T-helper 1 cell (primary cell): ENCODE measurements at regions not wholly inside any gene's neighbourhood (a gene's known extent, or its start where the extent isn't known, plus 50 kb on each side); places are given as distances from the start of the nearest gene placed in this dataset.
"Not testable (repeated sequence)": the region's sequence is repeated elsewhere in the genome, so short reads cannot be mapped to it uniquely, and the experiment has no call there.

Source experiments
- DNase-seq, 5 donors: peaks; one replicate each; pipeline ENCODE4 v3.0.0-alpha.2; 2012 to 2020

- not testable (repeated sequence) for DNase-seq
These were observed 129.6 kb downstream of the TNFRSF13B start for GRCh38 chr17:16842346-16842745.

- not testable (repeated sequence) for DNase-seq
These were observed 130.0 kb downstream of the TNFRSF13B start for GRCh38 chr17:16841896-16842295.

GRCh38 chr17:16840219-16840618, 131.7 kb downstream of the TNFRSF13B start:
- DNase-seq, result not testable (repeated sequence)

GRCh38 chr17:16839242-16840175, 132.4 kb downstream of the TNFRSF13B start:
- DNase-seq, result not testable (repeated sequence)

DNA sequence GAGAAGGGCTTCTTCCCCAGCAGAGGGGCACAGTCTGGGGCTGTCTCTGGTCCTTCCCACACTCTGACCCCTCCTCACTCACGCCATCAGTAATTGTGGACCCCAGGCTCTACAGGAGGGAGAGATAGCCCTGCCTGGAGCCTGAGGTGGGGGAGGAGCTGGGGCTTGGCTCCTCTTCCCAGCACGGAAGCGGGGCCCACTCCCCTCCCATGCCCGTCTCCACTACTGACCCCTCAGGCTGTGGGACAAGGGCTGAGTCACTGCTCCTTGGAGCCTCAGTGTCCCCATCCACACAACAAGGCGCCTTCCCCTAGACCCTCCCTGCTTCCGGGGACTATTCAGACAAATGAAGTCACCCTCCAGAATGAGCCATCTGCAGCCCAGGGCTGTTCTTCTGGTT, 133.1 kb downstream of the TNFRSF13B start:
- DNase-seq, result not testable (repeated sequence)

DNA sequence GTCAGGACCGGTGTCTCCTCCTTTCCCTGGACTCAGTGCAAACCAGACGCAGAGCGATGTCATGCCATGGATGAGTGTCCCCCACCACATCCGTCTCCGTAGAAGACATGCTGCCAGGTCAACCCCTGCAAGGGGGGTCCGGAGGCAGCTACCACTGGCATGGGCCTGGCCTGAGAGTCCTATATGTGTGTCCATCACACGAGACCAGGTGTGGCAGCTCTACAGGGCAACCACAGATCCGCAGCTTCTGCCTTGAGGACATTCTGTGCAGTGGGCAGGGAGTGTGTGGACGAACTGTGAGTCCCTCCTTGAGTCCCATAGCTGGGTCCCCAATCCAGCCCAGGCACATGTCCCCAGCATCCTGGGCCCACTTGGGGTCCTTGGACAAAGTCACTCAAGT, 133.6 kb downstream of the TNFRSF13B start:
- not testable (repeated sequence) for DNase-seq

DNA sequence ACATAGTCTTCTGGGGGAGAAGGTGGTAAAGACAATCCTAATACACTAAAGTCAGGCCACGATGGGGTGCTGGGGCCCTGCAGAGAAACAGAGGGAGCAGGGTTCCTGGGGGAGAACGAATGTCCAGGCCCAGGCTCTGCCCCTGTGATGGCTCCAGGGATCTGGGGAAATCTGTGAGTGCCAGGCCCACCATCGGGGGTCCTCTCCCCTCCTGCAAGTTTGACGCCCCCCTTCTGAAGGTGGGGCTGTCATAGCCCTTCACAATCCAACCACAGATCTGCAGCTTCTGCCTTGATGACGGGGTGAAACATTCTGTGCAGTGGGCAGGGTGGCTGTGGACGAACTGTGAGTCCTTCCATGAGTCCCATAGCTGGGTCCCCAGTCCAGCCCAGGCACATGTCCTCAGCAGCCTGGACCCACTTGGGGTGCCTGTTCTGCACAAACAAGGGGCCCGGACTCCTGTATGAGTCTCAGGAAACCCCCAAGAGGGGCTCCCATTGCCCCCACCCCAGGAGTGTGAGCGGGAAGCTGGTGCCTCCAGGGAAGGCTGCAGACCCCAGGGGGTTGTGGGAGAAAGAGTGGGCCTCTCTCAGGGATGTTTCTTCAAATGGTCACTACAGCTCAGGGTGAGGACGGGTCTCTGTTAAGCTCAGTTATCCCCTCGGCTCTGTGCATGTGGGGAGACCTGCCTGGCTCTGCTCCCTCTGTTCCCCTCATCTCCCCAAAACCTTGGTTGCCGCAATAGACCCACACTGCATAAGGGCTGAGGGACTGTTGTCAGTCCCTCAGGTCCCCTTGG, 134.3 kb downstream of the TNFRSF13B start:
- not testable (repeated sequence) for DNase-seq

DNA sequence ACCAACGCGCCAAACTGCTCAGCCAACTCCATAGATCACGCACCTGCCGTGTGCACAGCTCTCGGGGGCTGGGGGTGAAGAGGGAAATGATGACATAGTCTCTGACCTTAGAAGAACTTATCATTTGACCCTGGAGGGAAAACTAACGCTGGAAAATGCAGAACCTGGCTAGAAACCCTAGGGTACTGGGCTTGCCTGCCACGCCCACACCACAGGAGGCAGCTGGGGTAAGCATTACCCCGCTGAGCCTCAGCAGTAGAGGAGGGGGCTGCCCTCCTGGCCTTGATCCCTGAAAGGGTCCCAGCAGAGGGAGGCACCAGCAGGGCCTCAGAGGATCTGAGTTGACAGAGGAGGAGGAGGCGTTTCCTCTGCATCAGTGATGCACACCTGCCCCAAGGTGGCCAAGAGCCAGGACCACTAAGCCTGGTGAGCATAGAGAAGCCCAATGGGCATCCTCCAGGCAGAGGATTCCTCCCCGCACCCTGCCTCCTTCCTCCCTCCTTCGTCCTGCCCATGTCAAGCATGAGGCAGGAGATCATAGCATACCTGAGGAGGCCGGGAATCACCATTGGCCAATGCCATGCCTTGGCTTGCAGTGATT, 135.5 kb downstream of the TNFRSF13B start:
- not testable (repeated sequence) for DNase-seq

DNA sequence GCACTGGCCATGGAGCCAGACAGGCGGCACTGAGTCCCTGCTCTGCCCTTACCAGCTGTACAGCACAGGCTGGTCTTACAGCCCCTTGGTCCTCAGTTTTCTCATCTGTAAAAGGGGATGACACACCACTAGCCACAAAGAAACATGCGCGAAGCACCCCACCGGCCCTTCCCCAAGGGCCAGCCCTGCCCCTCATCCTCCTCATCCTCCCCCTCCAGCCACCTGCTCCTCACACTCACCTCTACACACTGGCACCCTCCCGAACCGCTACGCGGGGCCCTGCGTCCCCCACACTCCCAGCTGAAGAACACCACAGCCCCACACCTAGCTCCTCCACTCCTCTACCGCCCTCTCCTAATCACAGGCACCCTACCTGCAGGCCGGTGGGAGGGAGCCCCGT, 138.4 kb downstream of the TNFRSF13B start:
- not testable (repeated sequence) for DNase-seq

DNA sequence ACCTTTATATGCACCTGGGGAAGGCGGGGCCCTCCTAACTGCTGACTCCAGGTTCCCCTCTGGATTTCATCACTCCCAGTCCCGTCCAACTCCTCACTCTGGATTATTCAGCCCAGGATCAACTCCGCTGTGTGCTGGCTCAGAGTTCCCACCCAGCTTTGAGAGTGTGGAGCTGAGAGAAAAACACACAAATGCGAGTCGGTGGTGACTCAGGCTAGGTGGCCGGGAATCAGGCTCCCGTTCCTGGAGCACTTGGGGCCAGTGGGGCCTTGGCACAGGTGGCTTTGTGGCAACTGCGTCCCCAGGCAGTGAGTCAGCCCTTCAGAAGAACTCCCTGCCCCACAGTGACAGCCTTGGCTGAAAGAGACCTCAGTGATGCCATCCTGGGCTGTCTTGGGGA, 139.1 kb downstream of the TNFRSF13B start:
- DNase-seq, result not testable (repeated sequence)

GRCh38 chr17:16832206-16832605, 139.7 kb downstream of the TNFRSF13B start:
- DNase-seq, result not testable (repeated sequence)

DNA sequence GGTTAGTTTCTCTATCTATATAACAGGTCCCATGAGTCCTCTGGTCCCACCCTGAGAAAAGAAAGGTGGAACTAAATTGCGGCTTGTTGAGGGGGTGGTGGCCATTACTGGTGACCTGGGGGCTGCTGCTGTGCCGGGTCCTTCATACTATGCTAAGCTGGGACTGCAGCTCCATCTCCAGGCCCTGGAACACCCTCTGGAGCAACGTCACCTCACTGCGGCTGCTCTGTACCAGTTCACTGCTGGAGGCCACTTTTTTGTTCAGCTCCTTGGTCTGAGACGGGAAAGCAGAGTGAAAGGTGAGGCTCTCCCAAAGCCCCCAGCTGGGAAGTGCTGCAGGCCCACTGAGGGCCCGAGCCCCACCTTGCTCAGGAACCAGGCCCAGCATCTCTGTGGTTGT, 140.7 kb downstream of the CCDC144A start:
- not testable (repeated sequence) for DNase-seq

GRCh38 chr17:16830219-16830618, 140.2 kb downstream of the CCDC144A start:
- DNase-seq, result not testable (repeated sequence)
